NT2/D1 (cell line): ENCODE measurements at regions not wholly inside any gene's neighbourhood (a gene's known extent, or its start where the extent isn't known, plus 50 kb on each side); places are given as distances from the start of the nearest gene placed in this dataset.

Experiments used
- SUZ12 ChIP-seq: IDR thresholded peaks from 2 replicates; pipeline ENCODE4 v1.6.1; 2011; ENCODE audit not compliant: insufficient read length, insufficient read depth; ENCODE audit errors: extremely low read depth
- YY1 ChIP-seq: IDR thresholded peaks from 2 replicates; pipeline ENCODE4 v1.6.1; 2011; ENCODE audit not compliant: insufficient read length, insufficient read depth

DNA sequence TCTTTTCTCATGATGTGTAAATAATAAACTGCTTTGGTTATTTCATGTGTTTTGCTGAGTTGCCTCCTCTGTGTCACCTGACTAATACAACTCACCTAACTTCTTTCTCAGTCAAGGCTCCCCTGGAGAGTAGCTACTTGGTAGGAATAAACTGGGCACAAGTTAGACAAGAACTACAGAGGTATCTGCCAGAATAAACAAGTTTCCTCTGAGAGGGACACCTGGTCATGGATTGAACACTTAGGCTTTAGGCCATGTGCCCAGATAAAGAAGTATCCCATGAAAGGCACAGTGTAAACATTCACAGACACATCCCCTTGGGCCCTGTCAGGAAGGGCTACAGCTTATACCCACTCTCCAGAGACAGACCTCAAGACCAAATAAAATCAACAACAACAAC, 532.5 kb downstream of the KIF4B start:
- TF ChIP-seq YY1 = no peak
- no peak for TF ChIP-seq SUZ12
